ENCODE measurements at regions not wholly inside any gene's neighbourhood (a gene's known extent, or its start where the extent isn't known, plus 50 kb on each side); places are given as distances from the start of the nearest gene placed in this dataset.
"Not testable (repeated sequence)": the region's sequence is repeated elsewhere in the genome, so short reads cannot be mapped to it uniquely, and the experiment has no call there.

DNA sequence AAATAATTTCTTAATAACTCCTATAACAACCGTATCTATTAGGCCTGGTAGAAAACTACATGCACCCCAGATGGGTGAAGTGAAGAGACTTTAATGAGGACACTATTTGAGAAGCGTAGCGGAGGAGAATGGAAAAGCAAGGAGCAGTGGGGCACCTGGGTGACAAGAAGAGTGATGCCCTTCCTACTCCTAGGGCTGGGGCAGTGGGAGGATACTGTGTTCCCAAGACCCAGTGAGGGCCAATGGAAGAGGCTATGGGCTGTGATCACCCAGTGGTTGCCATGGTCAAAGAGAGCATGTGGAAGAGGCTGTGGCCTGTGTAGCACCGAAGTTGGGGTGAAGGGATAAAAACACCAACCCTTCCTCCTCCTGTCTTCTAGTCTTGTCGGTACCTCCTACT lies 86.5 kb upstream of the SHISA3 start:
- CTCF ChIA-PET: no interaction called here
- POLR2A ChIA-PET: no interaction called here
- Histone ChIP-seq H3K4me1 (ENCODE audit: insufficient read depth, low read length) (no peaks in the 10 kb centered on the region), H3K27me3 (ENCODE audit: insufficient read depth, low read length, poor library complexity, severe bottlenecking) (no peaks in the 10 kb centered on the region), H3K9me3 (ENCODE audit: low read length) (no peaks in the 10 kb centered on the region), H3K36me3 (ENCODE audit: insufficient read depth, low read length) (no peaks in the 10 kb centered on the region), H3K4me3 (ENCODE audit: low read length) (no peak overlapping the region), H3K27ac (ENCODE audit: low read depth, low read length) (no peak overlapping the region)
- peaks cover 0 to 4% (median 0%) of the 10 kb centered on the region in 5 donors for H3K9me3 Mint-ChIP-seq
- H3K27me3 Mint-ChIP-seq: peaks cover 4 to 8% of the 10 kb centered on the region in 2 donors
- H3K36me3 Mint-ChIP-seq: no peaks in the 10 kb centered on the region
- H3K27ac Mint-ChIP-seq: no peak overlapping the region
- no peaks in the 10 kb centered on the region for H3K4me1 Mint-ChIP-seq
- H3K4me3 Mint-ChIP-seq: no peak overlapping the region
- no peak for DNase-seq

DNA sequence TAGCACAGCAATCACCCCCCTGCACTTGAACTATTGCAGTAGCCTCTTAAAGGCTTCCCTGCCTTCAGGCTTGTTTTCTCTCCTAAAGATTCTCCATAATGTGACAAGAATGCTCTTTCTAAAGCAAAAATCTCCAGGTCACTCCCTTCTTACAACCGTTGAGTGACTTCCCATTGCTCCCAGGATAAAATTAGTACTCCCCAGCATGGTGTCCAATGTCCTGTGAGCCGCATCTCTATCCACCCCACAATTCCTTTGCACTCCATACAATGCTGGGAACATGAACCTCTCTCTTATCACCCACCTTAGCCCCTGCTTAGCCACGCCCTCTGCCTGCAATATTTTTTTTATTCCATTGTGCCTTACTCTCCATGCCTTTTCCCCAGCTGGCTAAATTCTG lies 85.7 kb upstream of the SHISA3 start:
- H3K27me3 Mint-ChIP-seq: peaks cover 4 to 8% of the 10 kb centered on the region in 2 donors
- no peaks in the 10 kb centered on the region for H3K36me3 Mint-ChIP-seq
- Histone ChIP-seq H3K4me1 (ENCODE audit: insufficient read depth, low read length) (no peaks in the 10 kb centered on the region), H3K36me3 (ENCODE audit: insufficient read depth, low read length) (no peaks in the 10 kb centered on the region), H3K4me3 (ENCODE audit: low read length) (no peak overlapping the region), H3K27me3 (ENCODE audit: insufficient read depth, low read length, poor library complexity, severe bottlenecking) (no peaks in the 10 kb centered on the region), H3K9me3 (ENCODE audit: low read length) (no peaks in the 10 kb centered on the region), H3K27ac (ENCODE audit: low read depth, low read length) (no peak overlapping the region)
- no peak overlapping the region for H3K27ac Mint-ChIP-seq
- H3K4me3 Mint-ChIP-seq: no peak overlapping the region
- CTCF ChIA-PET: no interaction called here
- POLR2A ChIA-PET: no interaction called here
- no peaks in the 10 kb centered on the region for H3K4me1 Mint-ChIP-seq
- DNase-seq: no peak
- H3K9me3 Mint-ChIP-seq: peaks cover 0 to 6% (median 0%) of the 10 kb centered on the region in 5 donors

DNA sequence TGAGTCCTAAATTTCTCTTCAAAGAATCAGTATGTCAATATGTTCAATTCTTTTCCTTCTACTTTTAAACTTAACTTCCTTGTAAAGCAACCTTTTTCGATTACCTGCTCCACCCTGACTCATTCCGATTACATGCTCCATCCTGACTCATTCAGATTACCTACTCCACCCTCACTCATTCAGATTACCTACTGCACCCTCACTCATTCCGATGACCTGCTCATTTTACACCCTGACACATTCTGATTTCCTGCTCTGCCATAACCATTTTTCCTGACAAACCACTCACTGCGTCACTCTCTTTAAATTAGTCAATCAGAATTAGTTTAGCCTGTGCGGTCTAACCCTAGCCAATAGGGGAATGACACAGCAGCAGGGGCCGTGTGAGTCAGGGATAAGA lies 83.9 kb upstream of the SHISA3 start:
- H3K36me3 ChIP-seq (ENCODE audit: insufficient read depth, low read length); DNase-seq; POLR2A ChIA-PET; H3K4me3 ChIP-seq (ENCODE audit: low read length); H3K9me3 Mint-ChIP-seq; H3K27me3 ChIP-seq (ENCODE audit: insufficient read depth, low read length, poor library complexity, severe bottlenecking); H3K36me3 Mint-ChIP-seq; H3K4me1 ChIP-seq (ENCODE audit: insufficient read depth, low read length); H3K4me3 Mint-ChIP-seq; H3K27ac ChIP-seq (ENCODE audit: low read depth, low read length); H3K4me1 Mint-ChIP-seq; CTCF ChIA-PET; H3K27ac Mint-ChIP-seq; H3K9me3 ChIP-seq (ENCODE audit: low read length): not testable (repeated sequence)
- peaks cover 8 to 13% of the 10 kb centered on the region in 2 donors for H3K27me3 Mint-ChIP-seq

- H3K36me3 ChIP-seq (ENCODE audit: insufficient read depth, low read length): no peaks in the 10 kb centered on the region
- H3K9me3 ChIP-seq (ENCODE audit: low read length): no peaks in the 10 kb centered on the region
- no peaks in the 10 kb centered on the region for H3K36me3 Mint-ChIP-seq
- peaks cover 8 to 13% of the 10 kb centered on the region in 2 donors for H3K27me3 Mint-ChIP-seq
- H3K27ac Mint-ChIP-seq: no peak overlapping the region
- no peaks in the 10 kb centered on the region for H3K4me1 Mint-ChIP-seq
- H3K27me3 ChIP-seq (ENCODE audit: insufficient read depth, low read length, poor library complexity, severe bottlenecking): no peaks in the 10 kb centered on the region
- H3K4me1 ChIP-seq (ENCODE audit: insufficient read depth, low read length): no peaks in the 10 kb centered on the region
- ChIA-PET POLR2A (no interaction called here), CTCF (no interaction called here)
- DNase-seq: no peak
- no peak overlapping the region for H3K27ac ChIP-seq (ENCODE audit: low read depth, low read length)
- peaks cover 0 to 6% (median 0%) of the 10 kb centered on the region in 5 donors for H3K9me3 Mint-ChIP-seq
- no peak overlapping the region for H3K4me3 Mint-ChIP-seq
- H3K4me3 ChIP-seq (ENCODE audit: low read length): no peak overlapping the region
These were observed 83.4 kb upstream of the SHISA3 start for GRCh38 chr4:42313872-42314271.

GRCh38 chr4:42315231-42315630 lies 82.1 kb upstream of the SHISA3 start:
- Histone ChIP-seq H3K27me3 (ENCODE audit: insufficient read depth, low read length, poor library complexity, severe bottlenecking) (no peaks in the 10 kb centered on the region), H3K4me3 (ENCODE audit: low read length) (no peak overlapping the region), H3K9me3 (ENCODE audit: low read length) (no peaks in the 10 kb centered on the region), H3K27ac (ENCODE audit: low read depth, low read length) (no peak overlapping the region), H3K36me3 (ENCODE audit: insufficient read depth, low read length) (no peaks in the 10 kb centered on the region), H3K4me1 (ENCODE audit: insufficient read depth, low read length) (no peaks in the 10 kb centered on the region)
- peaks cover 0 to 6% (median 0%) of the 10 kb centered on the region in 5 donors for H3K9me3 Mint-ChIP-seq
- H3K27me3 Mint-ChIP-seq: peaks cover 9 to 17% of the 10 kb centered on the region in 2 donors
- no peaks in the 10 kb centered on the region for H3K36me3 Mint-ChIP-seq
- no peaks in the 10 kb centered on the region for H3K4me1 Mint-ChIP-seq
- CTCF ChIA-PET: no interaction called here
- POLR2A ChIA-PET: no interaction called here
- DNase-seq: no peak
- H3K27ac Mint-ChIP-seq: no peak overlapping the region
- H3K4me3 Mint-ChIP-seq: no peak overlapping the region

GRCh38 chr4:42320822-42321388 lies 76.4 kb upstream of the SHISA3 start:
- Histone ChIP-seq H3K27me3 (ENCODE audit: insufficient read depth, low read length, poor library complexity, severe bottlenecking) (no peaks in the 10 kb centered on the region), H3K9me3 (ENCODE audit: low read length) (no peaks in the 10 kb centered on the region), H3K36me3 (ENCODE audit: insufficient read depth, low read length) (no peaks in the 10 kb centered on the region), H3K4me1 (ENCODE audit: insufficient read depth, low read length) (no peaks in the 10 kb centered on the region), H3K27ac (ENCODE audit: low read depth, low read length) (no peak overlapping the region), H3K4me3 (ENCODE audit: low read length) (no peak overlapping the region)
- no peak for DNase-seq
- H3K27me3 Mint-ChIP-seq: peaks cover 19 to 35% of the 10 kb centered on the region in 2 donors
- ChIA-PET POLR2A (no interaction called here), CTCF (no interaction called here)
- peaks cover 0 to 2% (median 0%) of the 10 kb centered on the region in 5 donors for H3K9me3 Mint-ChIP-seq
- H3K4me1 Mint-ChIP-seq: no peaks in the 10 kb centered on the region
- no peak overlapping the region for H3K4me3 Mint-ChIP-seq
- H3K27ac Mint-ChIP-seq: no peak overlapping the region
- H3K36me3 Mint-ChIP-seq: no peaks in the 10 kb centered on the region

GRCh38 chr4:42326040-42326439 lies 71.2 kb upstream of the SHISA3 start:
- no peaks in the 10 kb centered on the region for H3K27me3 ChIP-seq (ENCODE audit: insufficient read depth, low read length, poor library complexity, severe bottlenecking)
- DNase-seq: no peak
- H3K27ac Mint-ChIP-seq: no peak overlapping the region
- no peak overlapping the region for H3K4me3 Mint-ChIP-seq
- H3K9me3 ChIP-seq (ENCODE audit: low read length): no peaks in the 10 kb centered on the region
- CTCF ChIA-PET: no interaction called here
- H3K4me1 ChIP-seq (ENCODE audit: insufficient read depth, low read length): no peaks in the 10 kb centered on the region
- H3K4me3 ChIP-seq (ENCODE audit: low read length): no peak overlapping the region
- no peaks in the 10 kb centered on the region for H3K4me1 Mint-ChIP-seq
- no peaks in the 10 kb centered on the region for H3K9me3 Mint-ChIP-seq
- H3K36me3 ChIP-seq (ENCODE audit: insufficient read depth, low read length): no peaks in the 10 kb centered on the region
- POLR2A ChIA-PET: no interaction called here
- no peaks in the 10 kb centered on the region for H3K36me3 Mint-ChIP-seq
- peaks cover 14 to 30% of the 10 kb centered on the region in 2 donors for H3K27me3 Mint-ChIP-seq
- H3K27ac ChIP-seq (ENCODE audit: low read depth, low read length): no peak overlapping the region

- CTCF ChIA-PET: no interaction called here
- Histone ChIP-seq H3K36me3 (ENCODE audit: insufficient read depth, low read length) (no peaks in the 10 kb centered on the region), H3K27ac (ENCODE audit: low read depth, low read length) (no peak overlapping the region), H3K4me3 (ENCODE audit: low read length) (no peak overlapping the region), H3K9me3 (ENCODE audit: low read length) (no peaks in the 10 kb centered on the region), H3K4me1 (ENCODE audit: insufficient read depth, low read length) (no peaks in the 10 kb centered on the region), H3K27me3 (ENCODE audit: insufficient read depth, low read length, poor library complexity, severe bottlenecking) (no peaks in the 10 kb centered on the region)
- no peak overlapping the region for H3K4me3 Mint-ChIP-seq
- no peak overlapping the region for H3K27ac Mint-ChIP-seq
- no peaks in the 10 kb centered on the region for H3K9me3 Mint-ChIP-seq
- no peaks in the 10 kb centered on the region for H3K36me3 Mint-ChIP-seq
- POLR2A ChIA-PET: no interaction called here
- no peak for DNase-seq
- H3K4me1 Mint-ChIP-seq: no peaks in the 10 kb centered on the region
- peaks cover 17 to 28% of the 10 kb centered on the region in 2 donors for H3K27me3 Mint-ChIP-seq
These were observed 70.8 kb upstream of the SHISA3 start for GRCh38 chr4:42326524-42326923.

DNA sequence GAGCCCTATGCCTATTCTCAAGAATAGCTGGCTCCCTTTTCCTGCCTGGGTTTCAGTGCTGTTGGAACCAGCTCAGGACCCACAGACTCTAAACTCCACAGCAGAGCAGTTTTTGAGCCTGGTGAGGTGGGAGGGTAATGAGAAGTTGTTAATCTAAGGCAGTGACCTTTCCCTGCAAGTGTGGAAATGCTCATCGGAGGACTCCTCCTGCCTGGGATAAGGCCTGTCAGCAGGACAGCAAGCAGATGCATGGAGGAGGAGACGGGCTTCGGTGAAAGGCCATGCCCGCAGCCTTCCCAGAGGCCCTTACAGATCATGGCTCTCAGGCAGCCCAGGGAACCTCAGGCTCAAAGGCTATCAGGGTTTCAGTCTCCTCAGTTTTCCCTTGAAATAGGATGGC lies 70.0 kb upstream of the SHISA3 start:
- no peaks in the 10 kb centered on the region for H3K36me3 ChIP-seq (ENCODE audit: insufficient read depth, low read length)
- Mint-ChIP-seq H3K36me3 (no peaks in the 10 kb centered on the region), H3K4me1 (no peaks in the 10 kb centered on the region), H3K27ac (no peak overlapping the region), H3K4me3 (no peak overlapping the region), H3K27me3 (peaks cover 17 to 29% of the 10 kb centered on the region in 2 donors), H3K9me3 (no peaks in the 10 kb centered on the region)
- no peaks in the 10 kb centered on the region for H3K9me3 ChIP-seq (ENCODE audit: low read length)
- no peak overlapping the region for H3K4me3 ChIP-seq (ENCODE audit: low read length)
- H3K27me3 ChIP-seq (ENCODE audit: insufficient read depth, low read length, poor library complexity, severe bottlenecking): no peaks in the 10 kb centered on the region
- ChIA-PET CTCF (no interaction called here), POLR2A (no interaction called here)
- H3K27ac ChIP-seq (ENCODE audit: low read depth, low read length): no peak overlapping the region
- no peaks in the 10 kb centered on the region for H3K4me1 ChIP-seq (ENCODE audit: insufficient read depth, low read length)
- DNase-seq: no peak

Measured in CD8-positive, alpha-beta memory T cell (primary cell).